CD4-positive, alpha-beta T cell treated with Interleukin-12 subunit alpha and Interleukin-12 subunit beta, for 1 hour (primary cell): ENCODE measurements at regions not wholly inside any gene's neighbourhood (a gene's known extent, or its start where the extent isn't known, plus 50 kb on each side); places are given as distances from the start of the nearest gene placed in this dataset.
"Not testable (repeated sequence)": the region's sequence is repeated elsewhere in the genome, so short reads cannot be mapped to it uniquely, and the experiment has no call there.

Source experiments
- DNase-seq: peaks from one replicate; pipeline ENCODE4 v3.0.0-alpha.2; 2020

- no peak for DNase-seq
These were observed 306.2 kb downstream of the CCSER2 start for GRCh38 chr10:84634636-84635035.

- not testable (repeated sequence) for DNase-seq
These were observed 322.2 kb downstream of the CCSER2 start for GRCh38 chr10:84650628-84651027.

GRCh38 chr10:84654671-84655070, 326.3 kb downstream of the CCSER2 start:
- DNase-seq = no peak

- DNase-seq = no peak
These were observed 330.6 kb downstream of the CCSER2 start for GRCh38 chr10:84659027-84659426.

GRCh38 chr10:84659497-84660439, 331.4 kb downstream of the CCSER2 start:
- no peak for DNase-seq

- DNase-seq = no peak
These were observed 332.2 kb downstream of the CCSER2 start for GRCh38 chr10:84660450-84661159.

GRCh38 chr10:84665211-84665610, 336.8 kb downstream of the CCSER2 start:
- DNase-seq = no peak

- DNase-seq = no peak
These were observed 337.6 kb downstream of the CCSER2 start for GRCh38 chr10:84665883-84666463.

GRCh38 chr10:84668186-84668763, 339.9 kb downstream of the CCSER2 start:
- DNase-seq = no peak

- DNase-seq = no peak
These were observed 346.7 kb downstream of the CCSER2 start for GRCh38 chr10:84675060-84675459.

- DNase-seq = no peak
These were observed 348.1 kb downstream of the CCSER2 start for GRCh38 chr10:84676536-84676935.

GRCh38 chr10:84681781-84682180, 353.4 kb downstream of the CCSER2 start:
- no peak for DNase-seq

GRCh38 chr10:84683550-84683949, 355.2 kb downstream of the CCSER2 start:
- DNase-seq = no peak

- DNase-seq = no peak
These were observed 355.8 kb downstream of the CCSER2 start for GRCh38 chr10:84683980-84684740.

- DNase-seq = no peak
These were observed 356.8 kb downstream of the CCSER2 start for GRCh38 chr10:84685047-84685660.

- no peak for DNase-seq
These were observed 364.6 kb downstream of the CCSER2 start for GRCh38 chr10:84693006-84693405.

GRCh38 chr10:84695902-84696301, 367.5 kb downstream of the CCSER2 start:
- no peak for DNase-seq

GRCh38 chr10:84696610-84697009, 368.2 kb downstream of the CCSER2 start:
- no peak for DNase-seq

GRCh38 chr10:84698989-84699388, 370.6 kb downstream of the CCSER2 start:
- DNase-seq = no peak

GRCh38 chr10:84700668-84701369, 372.4 kb downstream of the CCSER2 start:
- DNase-seq = no peak

GRCh38 chr10:84701370-84701720, 373.0 kb downstream of the CCSER2 start:
- DNase-seq = no peak

- no peak for DNase-seq
These were observed 375.7 kb downstream of the CCSER2 start for GRCh38 chr10:84704101-84704500.
